Liver (tissue), 8 donors: ENCODE measurements at regions not wholly inside any gene's neighbourhood (a gene's known extent, or its start where the extent isn't known, plus 50 kb on each side); places are given as distances from the start of the nearest gene placed in this dataset.

Experiments used
- DNase-seq: peaks from one replicate; pipeline ENCODE4 v3.0.0-alpha.2; 2017; ENCODE audit warnings: low spot score
- H3K27ac ChIP-seq, 2 donors: one replicate each; pipeline ENCODE4 v1.7.0; 2013; ENCODE audit warnings: inconsistent platforms in 2 of 2, low read length in 2 of 2, control low read depth in 1 of 2, low read depth in 1 of 2, mild to moderate bottlenecking in 1 of 2
- H3K27me3 ChIP-seq, 4 donors: one replicate each; pipeline versions ENCODE4 v1.6.1 to v1.7.0; 2013; ENCODE audit warnings: low read length in 3 of 4, inconsistent platforms in 1 of 4, mild to moderate bottlenecking in 1 of 4, moderate library complexity in 1 of 4; ENCODE audit not compliant: control insufficient read depth in 4 of 4, insufficient read depth in 4 of 4
- H3K36me3 ChIP-seq, 4 donors: one replicate each; pipeline versions ENCODE4 v1.6.1 to v1.7.0; 2013; ENCODE audit warnings: low read length in 3 of 4, mild to moderate bottlenecking in 3 of 4, low read depth in 1 of 4, moderate library complexity in 1 of 4; ENCODE audit not compliant: control insufficient read depth in 4 of 4, insufficient read depth in 3 of 4
- H3K4me1 ChIP-seq, 4 donors: one replicate each; pipeline versions ENCODE4 v1.6.1 to v1.7.0; 2013; ENCODE audit warnings: low read length in 3 of 4, mild to moderate bottlenecking in 3 of 4, moderate library complexity in 1 of 4; ENCODE audit not compliant: control insufficient read depth in 4 of 4, insufficient read depth in 4 of 4
- H3K4me3 ChIP-seq, 3 donors: one replicate each; pipeline versions ENCODE4 v1.6.1 to v1.7.0; 2013; ENCODE audit warnings: low read length in 3 of 3, control low read depth in 1 of 3, low read depth in 1 of 3, mild to moderate bottlenecking in 1 of 3
- H3K9ac ChIP-seq, 2 donors: one replicate each; pipeline ENCODE4 v1.7.0; 2013; ENCODE audit warnings: low read length in 2 of 2, mild to moderate bottlenecking in 2 of 2, moderate library complexity in 2 of 2, control low read depth in 1 of 2, low read depth in 1 of 2
- H3K9me3 ChIP-seq, 4 donors: one replicate each; pipeline versions ENCODE4 v1.6.1 to v1.7.0; 2013; ENCODE audit warnings: low read length in 3 of 4; ENCODE audit not compliant: control insufficient read depth in 4 of 4
- EGR1 ChIP-seq, 2 donors: IDR thresholded peaks; 2 replicates each; pipeline ENCODE4 v1.6.1; 2016 to 2018; ENCODE audit warnings: antibody characterized with exemption in 2 of 2, low read depth in 2 of 2
- FOXA1 ChIP-seq: IDR thresholded peaks from 2 replicates; pipeline ENCODE4 v1.6.1; 2016; ENCODE audit warnings: antibody characterized with exemption
- FOXA2 ChIP-seq: IDR thresholded peaks from 2 replicates; pipeline ENCODE4 v1.6.1; 2016; ENCODE audit warnings: antibody characterized with exemption
- GABPA ChIP-seq, 2 donors: IDR thresholded peaks in 1 of 2; conservative IDR thresholded peaks in 1 of 2; 2 replicates each; pipeline ENCODE4 v1.6.1; 2016; ENCODE audit warnings: antibody characterized with exemption in 2 of 2, mild to moderate bottlenecking in 1 of 2, moderate library complexity in 1 of 2
- HNF4A ChIP-seq, 2 donors: conservative IDR thresholded peaks; 2 replicates each; pipeline ENCODE4 v1.6.1; 2016; ENCODE audit warnings: antibody characterized with exemption in 2 of 2, mild to moderate bottlenecking in 2 of 2
- HNF4G ChIP-seq: IDR thresholded peaks from 2 replicates; pipeline ENCODE4 v1.6.1; 2016; ENCODE audit warnings: antibody characterized with exemption
- JUND ChIP-seq, 2 donors: IDR thresholded peaks; 2 replicates each; pipeline ENCODE4 v1.6.1; 2016; ENCODE audit warnings: antibody characterized with exemption in 2 of 2
- NR2F2 ChIP-seq: IDR thresholded peaks from 2 replicates; pipeline ENCODE4 v1.6.1; 2016; ENCODE audit warnings: antibody characterized with exemption
- RXRA ChIP-seq, 2 donors: IDR thresholded peaks; 2 replicates each; pipeline ENCODE4 v1.6.1; 2017 to 2018; ENCODE audit warnings: antibody characterized with exemption in 2 of 2, mild to moderate bottlenecking in 1 of 2
- SP1 ChIP-seq: IDR thresholded peaks from 2 replicates; pipeline ENCODE4 v1.6.1; 2018; ENCODE audit warnings: antibody characterized with exemption, mild to moderate bottlenecking
- TAF1 ChIP-seq: conservative IDR thresholded peaks from 2 replicates; pipeline ENCODE4 v1.6.1; 2016; ENCODE audit warnings: antibody characterized with exemption, mild to moderate bottlenecking
- WGBS: extraction: QIAGEN DNeasy Blood & Tissue Kit; methylation state at CpG from one replicate; pipeline ENCODE4 v1.1.7; 2013; 5-methylcytosine and 5-hydroxymethylcytosine counted together
- TF ChIP-seq, protein P1 (sequence below): fragments of 150-350 bp; IDR thresholded peaks from 2 replicates; pipeline ENCODE4 v1.5.1; 2017; ENCODE audit warnings: improper control_type of control experiment, low read depth, low read length; ENCODE audit not compliant: missing input control
- TF ChIP-seq, protein P2 (sequence below): IDR thresholded peaks from 2 replicates; pipeline ENCODE4 v1.6.1; 2016; ENCODE audit warnings: antibody characterized with exemption
- TF ChIP-seq, protein P3 (sequence below): IDR thresholded peaks from 2 replicates; pipeline ENCODE4 v1.6.1; 2016; ENCODE audit warnings: antibody characterized with exemption, mild to moderate bottlenecking
- TF ChIP-seq, protein P4 (sequence below): IDR thresholded peaks from 2 replicates; pipeline ENCODE4 v1.6.1; 2016; ENCODE audit warnings: antibody characterized with exemption
- donor health status: healthy.
- donor health status: healthy.
- donor health status: healthy.
- donor health status: healthy.
- donor health status: healthy.

DNA sequence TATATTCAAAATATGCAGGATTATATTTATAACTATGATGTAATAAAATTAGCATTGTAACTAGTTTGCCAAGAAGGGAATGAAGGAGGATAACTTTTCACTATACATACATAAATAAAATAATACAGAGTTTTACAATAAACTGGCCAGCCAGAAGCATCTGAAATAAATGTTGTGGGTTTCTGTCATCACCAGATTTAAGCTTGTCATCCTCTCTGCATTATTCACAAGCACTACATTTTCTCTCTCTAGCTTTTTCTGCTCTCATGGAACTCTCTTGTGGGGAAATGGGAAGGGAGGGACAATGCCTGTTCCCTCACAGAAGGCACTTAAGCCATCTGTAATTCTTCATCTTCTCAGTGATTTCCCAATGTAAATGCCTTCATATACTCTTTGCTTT lies 626.8 kb downstream of the SEMA5A start:
- no peaks in the 10 kb centered on the region for H3K4me1 ChIP-seq
- peaks cover 0 to 3% (median 1%) of the 10 kb centered on the region in 4 donors for H3K9me3 ChIP-seq
- H3K27me3 ChIP-seq, result no peaks in the 10 kb centered on the region
- TF ChIP-seq, protein P1, sequence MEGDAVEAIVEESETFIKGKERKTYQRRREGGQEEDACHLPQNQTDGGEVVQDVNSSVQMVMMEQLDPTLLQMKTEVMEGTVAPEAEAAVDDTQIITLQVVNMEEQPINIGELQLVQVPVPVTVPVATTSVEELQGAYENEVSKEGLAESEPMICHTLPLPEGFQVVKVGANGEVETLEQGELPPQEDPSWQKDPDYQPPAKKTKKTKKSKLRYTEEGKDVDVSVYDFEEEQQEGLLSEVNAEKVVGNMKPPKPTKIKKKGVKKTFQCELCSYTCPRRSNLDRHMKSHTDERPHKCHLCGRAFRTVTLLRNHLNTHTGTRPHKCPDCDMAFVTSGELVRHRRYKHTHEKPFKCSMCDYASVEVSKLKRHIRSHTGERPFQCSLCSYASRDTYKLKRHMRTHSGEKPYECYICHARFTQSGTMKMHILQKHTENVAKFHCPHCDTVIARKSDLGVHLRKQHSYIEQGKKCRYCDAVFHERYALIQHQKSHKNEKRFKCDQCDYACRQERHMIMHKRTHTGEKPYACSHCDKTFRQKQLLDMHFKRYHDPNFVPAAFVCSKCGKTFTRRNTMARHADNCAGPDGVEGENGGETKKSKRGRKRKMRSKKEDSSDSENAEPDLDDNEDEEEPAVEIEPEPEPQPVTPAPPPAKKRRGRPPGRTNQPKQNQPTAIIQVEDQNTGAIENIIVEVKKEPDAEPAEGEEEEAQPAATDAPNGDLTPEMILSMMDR, result no peak
- TF ChIP-seq SP1 (no peak), FOXA2 (no peak)
- H3K9ac ChIP-seq, result no peak overlapping the region
- H3K27ac ChIP-seq, result no peak overlapping the region
- H3K4me3 ChIP-seq, result no peak overlapping the region
- H3K36me3 ChIP-seq, result no peaks in the 10 kb centered on the region
- no peak for DNase-seq

DNA sequence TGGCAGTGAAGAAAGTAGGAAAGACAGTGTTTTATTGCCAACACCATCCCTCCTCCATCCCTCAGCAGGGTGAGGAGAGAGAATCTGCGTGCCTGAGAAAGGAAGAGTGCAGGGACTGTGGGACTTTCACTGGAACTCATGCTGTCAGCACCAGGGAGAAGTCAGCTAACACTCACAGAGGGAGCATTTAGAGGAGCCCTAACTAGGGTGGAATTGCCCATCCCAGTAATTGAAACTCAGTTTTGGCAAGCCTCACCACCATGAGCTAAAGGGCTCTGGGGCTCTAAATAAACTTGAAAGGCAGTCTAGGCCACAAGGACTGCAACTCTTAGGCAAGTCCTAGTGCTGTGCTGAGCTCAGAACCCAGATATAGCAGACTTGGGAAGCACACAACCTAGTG lies 622.3 kb downstream of the SEMA5A start:
- H3K9me3 ChIP-seq, result peaks cover 0 to 3% (median 1%) of the 10 kb centered on the region in 4 donors
- H3K27me3 ChIP-seq, result no peaks in the 10 kb centered on the region
- H3K4me1 ChIP-seq, result no peaks in the 10 kb centered on the region
- WGBS, result 54% methylated on average over 1 of the region's 1 CpG
- DNase-seq, result no peak
- no peak overlapping the region for H3K27ac ChIP-seq
- no peak overlapping the region for H3K4me3 ChIP-seq
- TF ChIP-seq RXRA (IDR thresholded peaks at IDR 0.05) (no peak), NR2F2 (no peak), HNF4A (conservative IDR thresholded peaks at IDR 0.05) (no peak), EGR1 (IDR thresholded peaks at IDR 0.05; ENCODE audit: low read depth in 2 of 2) (no peak), HNF4G (no peak)
- TF ChIP-seq, protein P2, sequence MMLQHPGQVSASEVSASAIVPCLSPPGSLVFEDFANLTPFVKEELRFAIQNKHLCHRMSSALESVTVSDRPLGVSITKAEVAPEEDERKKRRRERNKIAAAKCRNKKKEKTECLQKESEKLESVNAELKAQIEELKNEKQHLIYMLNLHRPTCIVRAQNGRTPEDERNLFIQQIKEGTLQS, result no peak
- H3K9ac ChIP-seq, result no peak overlapping the region
- H3K36me3 ChIP-seq, result no peaks in the 10 kb centered on the region

DNA sequence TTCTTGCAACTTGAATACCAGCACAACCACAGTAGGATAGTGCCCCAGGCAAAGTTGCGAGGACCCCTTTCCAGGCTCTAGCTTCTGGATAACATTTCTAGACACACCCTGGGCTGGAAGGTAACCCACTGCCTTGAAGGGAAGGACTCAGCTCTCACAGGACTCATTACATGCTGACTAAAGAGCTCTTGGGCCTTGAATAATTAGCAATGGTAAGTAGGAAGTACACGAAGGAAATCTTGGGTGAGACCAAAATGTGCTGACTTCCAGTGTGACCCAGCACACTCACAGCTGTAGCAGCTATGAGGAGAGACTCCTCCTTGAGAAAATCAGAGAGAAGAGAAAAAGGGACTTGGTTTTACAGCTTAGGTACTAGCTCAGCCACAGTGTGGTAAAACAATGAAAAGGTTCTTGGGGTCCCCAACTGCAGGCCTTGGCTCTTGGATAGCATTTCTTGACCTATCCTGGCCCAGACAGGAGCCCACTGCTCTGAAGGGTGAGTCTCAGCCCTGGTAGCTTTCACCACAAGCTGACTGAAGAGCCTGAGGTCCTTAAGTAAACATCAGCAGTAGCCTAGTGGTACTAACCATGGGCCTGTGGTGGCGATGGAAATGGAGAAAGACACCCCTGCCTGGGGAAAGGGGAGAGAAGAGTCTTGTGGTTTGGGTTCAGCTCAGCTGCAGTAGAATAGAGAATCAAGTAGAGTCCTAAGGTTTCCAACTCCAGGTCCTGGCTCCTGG lies 621.7 kb downstream of the SEMA5A start:
- Histone ChIP-seq H3K27me3 (no peaks in the 10 kb centered on the region), H3K4me3 (no peak overlapping the region), H3K27ac (no peak overlapping the region), H3K4me1 (no peaks in the 10 kb centered on the region), H3K36me3 (no peaks in the 10 kb centered on the region), H3K9me3 (peaks cover 0 to 3% (median 1%) of the 10 kb centered on the region in 4 donors), H3K9ac (no peak overlapping the region)
- WGBS, result 65% methylated on average over 3 of the region's 3 CpGs
- TF ChIP-seq, protein P3, sequence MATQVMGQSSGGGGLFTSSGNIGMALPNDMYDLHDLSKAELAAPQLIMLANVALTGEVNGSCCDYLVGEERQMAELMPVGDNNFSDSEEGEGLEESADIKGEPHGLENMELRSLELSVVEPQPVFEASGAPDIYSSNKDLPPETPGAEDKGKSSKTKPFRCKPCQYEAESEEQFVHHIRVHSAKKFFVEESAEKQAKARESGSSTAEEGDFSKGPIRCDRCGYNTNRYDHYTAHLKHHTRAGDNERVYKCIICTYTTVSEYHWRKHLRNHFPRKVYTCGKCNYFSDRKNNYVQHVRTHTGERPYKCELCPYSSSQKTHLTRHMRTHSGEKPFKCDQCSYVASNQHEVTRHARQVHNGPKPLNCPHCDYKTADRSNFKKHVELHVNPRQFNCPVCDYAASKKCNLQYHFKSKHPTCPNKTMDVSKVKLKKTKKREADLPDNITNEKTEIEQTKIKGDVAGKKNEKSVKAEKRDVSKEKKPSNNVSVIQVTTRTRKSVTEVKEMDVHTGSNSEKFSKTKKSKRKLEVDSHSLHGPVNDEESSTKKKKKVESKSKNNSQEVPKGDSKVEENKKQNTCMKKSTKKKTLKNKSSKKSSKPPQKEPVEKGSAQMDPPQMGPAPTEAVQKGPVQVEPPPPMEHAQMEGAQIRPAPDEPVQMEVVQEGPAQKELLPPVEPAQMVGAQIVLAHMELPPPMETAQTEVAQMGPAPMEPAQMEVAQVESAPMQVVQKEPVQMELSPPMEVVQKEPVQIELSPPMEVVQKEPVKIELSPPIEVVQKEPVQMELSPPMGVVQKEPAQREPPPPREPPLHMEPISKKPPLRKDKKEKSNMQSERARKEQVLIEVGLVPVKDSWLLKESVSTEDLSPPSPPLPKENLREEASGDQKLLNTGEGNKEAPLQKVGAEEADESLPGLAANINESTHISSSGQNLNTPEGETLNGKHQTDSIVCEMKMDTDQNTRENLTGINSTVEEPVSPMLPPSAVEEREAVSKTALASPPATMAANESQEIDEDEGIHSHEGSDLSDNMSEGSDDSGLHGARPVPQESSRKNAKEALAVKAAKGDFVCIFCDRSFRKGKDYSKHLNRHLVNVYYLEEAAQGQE, result no peak
- TF ChIP-seq, protein P4, sequence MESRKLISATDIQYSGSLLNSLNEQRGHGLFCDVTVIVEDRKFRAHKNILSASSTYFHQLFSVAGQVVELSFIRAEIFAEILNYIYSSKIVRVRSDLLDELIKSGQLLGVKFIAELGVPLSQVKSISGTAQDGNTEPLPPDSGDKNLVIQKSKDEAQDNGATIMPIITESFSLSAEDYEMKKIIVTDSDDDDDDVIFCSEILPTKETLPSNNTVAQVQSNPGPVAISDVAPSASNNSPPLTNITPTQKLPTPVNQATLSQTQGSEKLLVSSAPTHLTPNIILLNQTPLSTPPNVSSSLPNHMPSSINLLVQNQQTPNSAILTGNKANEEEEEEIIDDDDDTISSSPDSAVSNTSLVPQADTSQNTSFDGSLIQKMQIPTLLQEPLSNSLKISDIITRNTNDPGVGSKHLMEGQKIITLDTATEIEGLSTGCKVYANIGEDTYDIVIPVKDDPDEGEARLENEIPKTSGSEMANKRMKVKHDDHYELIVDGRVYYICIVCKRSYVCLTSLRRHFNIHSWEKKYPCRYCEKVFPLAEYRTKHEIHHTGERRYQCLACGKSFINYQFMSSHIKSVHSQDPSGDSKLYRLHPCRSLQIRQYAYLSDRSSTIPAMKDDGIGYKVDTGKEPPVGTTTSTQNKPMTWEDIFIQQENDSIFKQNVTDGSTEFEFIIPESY, result no peak
- TF ChIP-seq JUND (IDR thresholded peaks at IDR 0.05) (no peak), HNF4G (no peak), SP1 (no peak), NR2F2 (no peak), TAF1 (no peak), FOXA1 (no peak), FOXA2 (no peak), GABPA (IDR thresholded peaks at IDR 0.05 in 1 of 2, conservative IDR thresholded peaks at IDR 0.05 in 1 of 2) (no peak), HNF4A (conservative IDR thresholded peaks at IDR 0.05) (no peak)
- TF ChIP-seq, protein P2, result no peak
- no peak for DNase-seq
